GM23338 (cell line): ENCODE measurements at regions not wholly inside any gene's neighbourhood (a gene's known extent, or its start where the extent isn't known, plus 50 kb on each side); places are given as distances from the start of the nearest gene placed in this dataset.

ENCODE experiments used
- ATAC-seq: fragments of 200-7000 bp; cut with Tn5 transposase; 3 replicates; pipeline ENCODE4 v1.9.1; 2020
- DNase-seq: peaks from one replicate; pipeline ENCODE4 v3.0.0-alpha.2; 2015; ENCODE audit warnings: low spot score
- H2AFZ ChIP-seq: fragments of 200-600 bp; sonication (generic); 2 replicates; pipeline ENCODE4 v1.8.0; 2016; ENCODE audit warnings: antibody characterized with exemption, mild to moderate bottlenecking, moderate library complexity
- H3F3A ChIP-seq: fragments of 200-600 bp; sonication (generic); replicated peaks from 2 replicates; pipeline ENCODE4 v1.8.0; 2017; ENCODE audit warnings: antibody characterized with exemption, mixed run types, low read depth
- H3K27ac ChIP-seq: fragments of 200-600 bp; sonication (generic); 2 replicates; pipeline ENCODE4 v1.6.1; 2016; ENCODE audit warnings: low read depth
- H3K27me3 ChIP-seq: fragments of 200-600 bp; sonication (generic); 2 replicates; pipeline ENCODE4 v1.8.0; 2016; ENCODE audit warnings: mild to moderate bottlenecking, mixed run types, moderate library complexity; ENCODE audit not compliant: insufficient read depth
- H3K36me3 ChIP-seq: fragments of 200-600 bp; sonication (generic); 2 replicates; pipeline ENCODE4 v1.8.0; 2016; ENCODE audit warnings: mild to moderate bottlenecking; ENCODE audit not compliant: insufficient read depth
- H3K4me1 ChIP-seq: fragments of 200-600 bp; sonication (generic); 2 replicates; pipeline ENCODE4 v1.8.0; 2016; ENCODE audit warnings: mild to moderate bottlenecking, moderate library complexity; ENCODE audit not compliant: insufficient read depth
- H3K4me2 ChIP-seq: fragments of 200-600 bp; sonication (generic); 2 replicates; pipeline ENCODE4 v1.7.1; 2017; ENCODE audit warnings: mixed run types
- H3K4me3 ChIP-seq: fragments of 200-600 bp; sonication (generic); 2 replicates; pipeline ENCODE4 v1.6.1; 2016; ENCODE audit warnings: mixed run types
- H3K79me2 ChIP-seq: fragments of 200-600 bp; sonication (generic); replicated peaks from 2 replicates; pipeline ENCODE4 v1.8.0; 2017; ENCODE audit warnings: mild to moderate bottlenecking; ENCODE audit not compliant: insufficient read depth
- H3K9me2 ChIP-seq: fragments of 200-600 bp; sonication (generic); 2 replicates; pipeline ENCODE4 v1.8.0; 2017; ENCODE audit not compliant: insufficient read depth
- H4K20me1 ChIP-seq: fragments of 200-600 bp; sonication (generic); replicated peaks from 2 replicates; pipeline ENCODE4 v1.8.0; 2017; ENCODE audit warnings: mild to moderate bottlenecking; ENCODE audit not compliant: insufficient read depth
- H3K27ac Mint-ChIP-seq: 2 replicates; pipeline ENCODE4 v1.8.0; 2020; ENCODE audit warnings: inconsistent platforms, mild to moderate bottlenecking, moderate library complexity, mixed read lengths
- H3K27me3 Mint-ChIP-seq: 3 replicates; pipeline ENCODE4 v1.8.0; 2022; ENCODE audit warnings: low read depth, mild to moderate bottlenecking, moderate library complexity, mixed read lengths, inconsistent platforms; ENCODE audit not compliant: insufficient read depth, poor library complexity
- H3K36me3 Mint-ChIP-seq: 3 replicates; pipeline ENCODE4 v1.8.0; 2021; ENCODE audit warnings: low read depth, mild to moderate bottlenecking, inconsistent platforms, moderate library complexity, mixed read lengths
- H3K4me1 Mint-ChIP-seq: 3 replicates; pipeline ENCODE4 v1.8.0; 2020; ENCODE audit warnings: mild to moderate bottlenecking, inconsistent platforms, mixed read lengths
- H3K4me3 Mint-ChIP-seq: 3 replicates; pipeline ENCODE4 v1.8.0; 2021; ENCODE audit warnings: moderate library complexity, mild to moderate bottlenecking, inconsistent platforms, mixed read lengths
- H3K9me3 Mint-ChIP-seq: 3 replicates; pipeline ENCODE4 v1.8.0; 2020; ENCODE audit warnings: moderate library complexity, mild to moderate bottlenecking, inconsistent platforms, mixed read lengths
- CREB1 ChIP-seq: fragments of 250-450 bp; sonication (Bioruptor Pico); IDR thresholded peaks from 2 replicates; pipeline ENCODE4 v1.5.0; 2020; ENCODE audit warnings: low read depth, mild to moderate bottlenecking, moderate library complexity
- EZH2 ChIP-seq: fragments of 200-600 bp; sonication (generic); IDR thresholded peaks from one replicate; pipeline ENCODE4 v1.8.0; 2017; ENCODE audit warnings: antibody characterized with exemption, mild to moderate bottlenecking, low read depth; ENCODE audit not compliant: unreplicated experiment
- EZH2phosphoT487 ChIP-seq: fragments of 200-600 bp; sonication (generic); IDR thresholded peaks from one replicate; pipeline ENCODE4 v1.8.1; 2018; ENCODE audit warnings: antibody characterized with exemption; ENCODE audit not compliant: unreplicated experiment
- JUNB ChIP-seq: IDR thresholded peaks from one replicate; pipeline ENCODE4 v1.6.1; 2016; ENCODE audit warnings: antibody characterized with exemption; ENCODE audit not compliant: unreplicated experiment
- NANOG ChIP-seq: IDR thresholded peaks from 2 replicates; pipeline ENCODE4 v1.6.1; 2016; ENCODE audit warnings: antibody characterized with exemption, borderline replicate concordance
- POLR2AphosphoS5 ChIP-seq: IDR thresholded peaks from 2 replicates; pipeline ENCODE4 v1.6.1; 2016; ENCODE audit warnings: antibody characterized with exemption, low read depth
- STAT1 ChIP-seq: IDR thresholded peaks from one replicate; pipeline ENCODE4 v1.6.1; 2016; ENCODE audit warnings: antibody characterized with exemption; ENCODE audit not compliant: unreplicated experiment
- ZNF114 ChIP-seq: fragments of 250-450 bp; sonication (Bioruptor Pico); IDR thresholded peaks from 2 replicates; pipeline ENCODE4 v1.5.0; 2020; ENCODE audit warnings: mild to moderate bottlenecking, moderate library complexity
- ZNF331 ChIP-seq: fragments of 250-450 bp; sonication (Bioruptor Pico); IDR thresholded peaks from 2 replicates; pipeline ENCODE4 v1.5.0; 2020; ENCODE audit warnings: low read depth, mild to moderate bottlenecking, moderate library complexity
- TF ChIP-seq, protein P1 (sequence below): fragments of 250-450 bp; sonication (Bioruptor Pico); IDR thresholded peaks from 2 replicates; pipeline ENCODE4 v1.5.0; 2020; ENCODE audit warnings: mild to moderate bottlenecking, moderate library complexity
- TF ChIP-seq, protein P2 (sequence below): IDR thresholded peaks from one replicate; pipeline ENCODE4 v1.6.1; 2018; ENCODE audit warnings: antibody characterized with exemption; ENCODE audit not compliant: unreplicated experiment
- TF ChIP-seq, protein P3 (sequence below), 2 experiments: fragments of 200-600 bp in 1 of 2; sonication (generic) in 1 of 2; conservative IDR thresholded peaks; 2 replicates each; pipeline versions ENCODE4 v1.5.1 to v1.6.1; 2016 to 2017; ENCODE audit warnings: antibody characterized with exemption in 2 of 2, low read depth in 2 of 2, mild to moderate bottlenecking in 2 of 2, moderate library complexity in 1 of 2
- TF ChIP-seq, protein P4 (sequence below): IDR thresholded peaks from 2 replicates; pipeline ENCODE4 v1.6.1; 2016; ENCODE audit warnings: antibody characterized with exemption

DNA sequence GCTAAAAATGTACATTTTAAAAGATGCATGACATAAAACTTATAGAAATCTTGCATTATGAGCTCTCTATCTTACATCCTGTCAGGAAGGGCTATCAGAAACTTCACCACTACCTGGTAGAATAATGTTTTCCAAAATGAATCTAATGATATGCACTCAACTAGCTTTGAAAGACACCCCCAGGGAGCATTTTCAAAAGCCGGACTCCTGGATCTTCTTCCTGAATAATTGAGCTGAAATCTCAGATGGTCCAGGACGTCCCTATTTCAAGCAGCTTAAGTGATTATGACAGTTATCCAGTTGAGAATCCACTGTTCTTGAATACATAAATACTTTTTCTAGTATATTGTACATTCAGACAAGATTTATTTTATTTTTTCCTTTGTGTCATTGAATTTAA is 200.6 kb upstream of the MGAT4C start:
- no peak overlapping the region for H3K4me3 Mint-ChIP-seq
- ATAC-seq (no peak), DNase-seq (no peak)
- H3F3A ChIP-seq, result no peaks in the 10 kb centered on the region
- H3K27ac ChIP-seq, result no peak overlapping the region
- no peaks in the 10 kb centered on the region for H3K79me2 ChIP-seq
- H3K9me2 ChIP-seq, result no peaks in the 10 kb centered on the region
- no peak overlapping the region for H3K27ac Mint-ChIP-seq
- no peaks in the 10 kb centered on the region for H3K27me3 Mint-ChIP-seq
- H3K36me3 ChIP-seq, result no peaks in the 10 kb centered on the region
- TF ChIP-seq STAT1 (no peak), CREB1 (CRISPR knock-in tag) (no peak), NANOG (no peak), JUNB (no peak), EZH2phosphoT487 (no peak), ZNF114 (CRISPR knock-in tag) (no peak), ZNF331 (CRISPR knock-in tag) (no peak), POLR2AphosphoS5 (no peak), EZH2 (no peak)
- TF ChIP-seq, protein P1, sequence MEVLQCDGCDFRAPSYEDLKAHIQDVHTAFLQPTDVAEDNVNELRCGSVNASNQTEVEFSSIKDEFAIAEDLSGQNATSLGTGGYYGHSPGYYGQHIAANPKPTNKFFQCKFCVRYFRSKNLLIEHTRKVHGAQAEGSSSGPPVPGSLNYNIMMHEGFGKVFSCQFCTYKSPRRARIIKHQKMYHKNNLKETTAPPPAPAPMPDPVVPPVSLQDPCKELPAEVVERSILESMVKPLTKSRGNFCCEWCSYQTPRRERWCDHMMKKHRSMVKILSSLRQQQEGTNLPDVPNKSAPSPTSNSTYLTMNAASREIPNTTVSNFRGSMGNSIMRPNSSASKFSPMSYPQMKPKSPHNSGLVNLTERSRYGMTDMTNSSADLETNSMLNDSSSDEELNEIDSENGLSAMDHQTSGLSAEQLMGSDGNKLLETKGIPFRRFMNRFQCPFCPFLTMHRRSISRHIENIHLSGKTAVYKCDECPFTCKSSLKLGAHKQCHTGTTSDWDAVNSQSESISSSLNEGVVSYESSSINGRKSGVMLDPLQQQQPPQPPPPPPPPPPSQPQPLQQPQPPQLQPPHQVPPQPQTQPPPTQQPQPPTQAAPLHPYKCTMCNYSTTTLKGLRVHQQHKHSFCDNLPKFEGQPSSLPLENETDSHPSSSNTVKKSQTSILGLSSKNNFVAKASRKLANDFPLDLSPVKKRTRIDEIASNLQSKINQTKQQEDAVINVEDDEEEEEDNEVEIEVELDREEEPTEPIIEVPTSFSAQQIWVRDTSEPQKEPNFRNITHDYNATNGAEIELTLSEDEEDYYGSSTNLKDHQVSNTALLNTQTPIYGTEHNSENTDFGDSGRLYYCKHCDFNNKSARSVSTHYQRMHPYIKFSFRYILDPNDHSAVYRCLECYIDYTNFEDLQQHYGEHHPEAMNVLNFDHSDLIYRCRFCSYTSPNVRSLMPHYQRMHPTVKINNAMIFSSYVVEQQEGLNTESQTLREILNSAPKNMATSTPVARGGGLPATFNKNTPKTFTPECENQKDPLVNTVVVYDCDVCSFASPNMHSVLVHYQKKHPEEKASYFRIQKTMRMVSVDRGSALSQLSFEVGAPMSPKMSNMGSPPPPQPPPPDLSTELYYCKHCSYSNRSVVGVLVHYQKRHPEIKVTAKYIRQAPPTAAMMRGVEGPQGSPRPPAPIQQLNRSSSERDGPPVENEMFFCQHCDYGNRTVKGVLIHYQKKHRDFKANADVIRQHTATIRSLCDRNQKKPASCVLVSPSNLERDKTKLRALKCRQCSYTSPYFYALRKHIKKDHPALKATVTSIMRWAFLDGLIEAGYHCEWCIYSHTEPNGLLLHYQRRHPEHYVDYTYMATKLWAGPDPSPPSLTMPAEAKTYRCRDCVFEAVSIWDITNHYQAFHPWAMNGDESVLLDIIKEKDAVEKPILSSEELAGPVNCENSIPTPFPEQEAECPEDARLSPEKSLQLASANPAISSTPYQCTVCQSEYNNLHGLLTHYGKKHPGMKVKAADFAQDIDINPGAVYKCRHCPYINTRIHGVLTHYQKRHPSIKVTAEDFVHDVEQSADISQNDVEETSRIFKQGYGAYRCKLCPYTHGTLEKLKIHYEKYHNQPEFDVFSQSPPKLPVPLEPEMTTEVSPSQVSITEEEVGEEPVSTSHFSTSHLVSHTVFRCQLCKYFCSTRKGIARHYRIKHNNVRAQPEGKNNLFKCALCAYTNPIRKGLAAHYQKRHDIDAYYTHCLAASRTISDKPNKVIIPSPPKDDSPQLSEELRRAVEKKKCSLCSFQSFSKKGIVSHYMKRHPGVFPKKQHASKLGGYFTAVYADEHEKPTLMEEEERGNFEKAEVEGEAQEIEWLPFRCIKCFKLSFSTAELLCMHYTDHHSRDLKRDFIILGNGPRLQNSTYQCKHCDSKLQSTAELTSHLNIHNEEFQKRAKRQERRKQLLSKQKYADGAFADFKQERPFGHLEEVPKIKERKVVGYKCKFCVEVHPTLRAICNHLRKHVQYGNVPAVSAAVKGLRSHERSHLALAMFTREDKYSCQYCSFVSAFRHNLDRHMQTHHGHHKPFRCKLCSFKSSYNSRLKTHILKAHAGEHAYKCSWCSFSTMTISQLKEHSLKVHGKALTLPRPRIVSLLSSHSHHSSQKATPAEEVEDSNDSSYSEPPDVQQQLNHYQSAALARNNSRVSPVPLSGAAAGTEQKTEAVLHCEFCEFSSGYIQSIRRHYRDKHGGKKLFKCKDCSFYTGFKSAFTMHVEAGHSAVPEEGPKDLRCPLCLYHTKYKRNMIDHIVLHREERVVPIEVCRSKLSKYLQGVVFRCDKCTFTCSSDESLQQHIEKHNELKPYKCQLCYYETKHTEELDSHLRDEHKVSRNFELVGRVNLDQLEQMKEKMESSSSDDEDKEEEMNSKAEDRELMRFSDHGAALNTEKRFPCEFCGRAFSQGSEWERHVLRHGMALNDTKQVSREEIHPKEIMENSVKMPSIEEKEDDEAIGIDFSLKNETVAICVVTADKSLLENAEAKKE (CRISPR knock-in tag), result no peak
- TF ChIP-seq, protein P2, sequence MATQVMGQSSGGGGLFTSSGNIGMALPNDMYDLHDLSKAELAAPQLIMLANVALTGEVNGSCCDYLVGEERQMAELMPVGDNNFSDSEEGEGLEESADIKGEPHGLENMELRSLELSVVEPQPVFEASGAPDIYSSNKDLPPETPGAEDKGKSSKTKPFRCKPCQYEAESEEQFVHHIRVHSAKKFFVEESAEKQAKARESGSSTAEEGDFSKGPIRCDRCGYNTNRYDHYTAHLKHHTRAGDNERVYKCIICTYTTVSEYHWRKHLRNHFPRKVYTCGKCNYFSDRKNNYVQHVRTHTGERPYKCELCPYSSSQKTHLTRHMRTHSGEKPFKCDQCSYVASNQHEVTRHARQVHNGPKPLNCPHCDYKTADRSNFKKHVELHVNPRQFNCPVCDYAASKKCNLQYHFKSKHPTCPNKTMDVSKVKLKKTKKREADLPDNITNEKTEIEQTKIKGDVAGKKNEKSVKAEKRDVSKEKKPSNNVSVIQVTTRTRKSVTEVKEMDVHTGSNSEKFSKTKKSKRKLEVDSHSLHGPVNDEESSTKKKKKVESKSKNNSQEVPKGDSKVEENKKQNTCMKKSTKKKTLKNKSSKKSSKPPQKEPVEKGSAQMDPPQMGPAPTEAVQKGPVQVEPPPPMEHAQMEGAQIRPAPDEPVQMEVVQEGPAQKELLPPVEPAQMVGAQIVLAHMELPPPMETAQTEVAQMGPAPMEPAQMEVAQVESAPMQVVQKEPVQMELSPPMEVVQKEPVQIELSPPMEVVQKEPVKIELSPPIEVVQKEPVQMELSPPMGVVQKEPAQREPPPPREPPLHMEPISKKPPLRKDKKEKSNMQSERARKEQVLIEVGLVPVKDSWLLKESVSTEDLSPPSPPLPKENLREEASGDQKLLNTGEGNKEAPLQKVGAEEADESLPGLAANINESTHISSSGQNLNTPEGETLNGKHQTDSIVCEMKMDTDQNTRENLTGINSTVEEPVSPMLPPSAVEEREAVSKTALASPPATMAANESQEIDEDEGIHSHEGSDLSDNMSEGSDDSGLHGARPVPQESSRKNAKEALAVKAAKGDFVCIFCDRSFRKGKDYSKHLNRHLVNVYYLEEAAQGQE, result no peak
- TF ChIP-seq, protein P3, sequence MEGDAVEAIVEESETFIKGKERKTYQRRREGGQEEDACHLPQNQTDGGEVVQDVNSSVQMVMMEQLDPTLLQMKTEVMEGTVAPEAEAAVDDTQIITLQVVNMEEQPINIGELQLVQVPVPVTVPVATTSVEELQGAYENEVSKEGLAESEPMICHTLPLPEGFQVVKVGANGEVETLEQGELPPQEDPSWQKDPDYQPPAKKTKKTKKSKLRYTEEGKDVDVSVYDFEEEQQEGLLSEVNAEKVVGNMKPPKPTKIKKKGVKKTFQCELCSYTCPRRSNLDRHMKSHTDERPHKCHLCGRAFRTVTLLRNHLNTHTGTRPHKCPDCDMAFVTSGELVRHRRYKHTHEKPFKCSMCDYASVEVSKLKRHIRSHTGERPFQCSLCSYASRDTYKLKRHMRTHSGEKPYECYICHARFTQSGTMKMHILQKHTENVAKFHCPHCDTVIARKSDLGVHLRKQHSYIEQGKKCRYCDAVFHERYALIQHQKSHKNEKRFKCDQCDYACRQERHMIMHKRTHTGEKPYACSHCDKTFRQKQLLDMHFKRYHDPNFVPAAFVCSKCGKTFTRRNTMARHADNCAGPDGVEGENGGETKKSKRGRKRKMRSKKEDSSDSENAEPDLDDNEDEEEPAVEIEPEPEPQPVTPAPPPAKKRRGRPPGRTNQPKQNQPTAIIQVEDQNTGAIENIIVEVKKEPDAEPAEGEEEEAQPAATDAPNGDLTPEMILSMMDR (conservative IDR thresholded peaks at IDR 0.05; ENCODE audit: low read depth in 2 of 2), result no peak
- TF ChIP-seq, protein P4, sequence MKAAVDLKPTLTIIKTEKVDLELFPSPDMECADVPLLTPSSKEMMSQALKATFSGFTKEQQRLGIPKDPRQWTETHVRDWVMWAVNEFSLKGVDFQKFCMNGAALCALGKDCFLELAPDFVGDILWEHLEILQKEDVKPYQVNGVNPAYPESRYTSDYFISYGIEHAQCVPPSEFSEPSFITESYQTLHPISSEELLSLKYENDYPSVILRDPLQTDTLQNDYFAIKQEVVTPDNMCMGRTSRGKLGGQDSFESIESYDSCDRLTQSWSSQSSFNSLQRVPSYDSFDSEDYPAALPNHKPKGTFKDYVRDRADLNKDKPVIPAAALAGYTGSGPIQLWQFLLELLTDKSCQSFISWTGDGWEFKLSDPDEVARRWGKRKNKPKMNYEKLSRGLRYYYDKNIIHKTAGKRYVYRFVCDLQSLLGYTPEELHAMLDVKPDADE, result no peak
- H3K4me1 ChIP-seq, result peaks cover 5% of the 10 kb centered on the region; the same call in 1 of the 2 replicates
- peak overlapping the region; percentile 3; the same call in 1 of the 2 replicates for H2AFZ ChIP-seq
- H3K27me3 ChIP-seq, result no peaks in the 10 kb centered on the region
- H4K20me1 ChIP-seq, result no peaks in the 10 kb centered on the region
- peaks cover 10% of the 10 kb centered on the region; the same call in 1 of the 3 replicates for H3K4me1 Mint-ChIP-seq
- no peak overlapping the region for H3K4me2 ChIP-seq
- no peak overlapping the region for H3K4me3 ChIP-seq
- no peaks in the 10 kb centered on the region for H3K36me3 Mint-ChIP-seq
- H3K9me3 Mint-ChIP-seq, result no peaks in the 10 kb centered on the region
